Small intestine (tissue), 7 donors: ENCODE measurements at regions not wholly inside any gene's neighbourhood (a gene's known extent, or its start where the extent isn't known, plus 50 kb on each side); places are given as distances from the start of the nearest gene placed in this dataset.

Source experiments
- DNase-seq, 2 donors: peaks; one replicate each; pipeline versions ENCODE4 v3.0.0 to v3.0.0-alpha.2; 2013
- FAIRE-seq: peaks from 2 replicates; lab custom pipeline; 2012; peaks lifted over from hg19 to GRCh38; lab: Jason Lieb, UNC
- H3K27ac ChIP-seq, 3 donors: one replicate each; pipeline ENCODE4 v1.5.1; 2013; ENCODE audit warnings: low read length in 2 of 3, mild to moderate bottlenecking in 2 of 3, control low read depth in 1 of 3, inconsistent platforms in 1 of 3, low read depth in 1 of 3, moderate library complexity in 1 of 3
- H3K27me3 ChIP-seq, 3 donors: one replicate each; pipeline ENCODE4 v1.6.1; 2013; ENCODE audit warnings: low read length in 3 of 3, inconsistent platforms in 1 of 3; ENCODE audit not compliant: control insufficient read depth in 3 of 3, insufficient read depth in 3 of 3
- H3K36me3 ChIP-seq, 3 donors: one replicate each; pipeline ENCODE4 v1.6.1; 2013; ENCODE audit warnings: low read length in 3 of 3, inconsistent platforms in 1 of 3, low read depth in 1 of 3, mild to moderate bottlenecking in 1 of 3, moderate library complexity in 1 of 3; ENCODE audit not compliant: control insufficient read depth in 3 of 3, insufficient read depth in 2 of 3
- H3K4me1 ChIP-seq, 3 donors: one replicate each; pipeline ENCODE4 v1.6.1; 2013; ENCODE audit warnings: low read length in 2 of 3, inconsistent platforms in 1 of 3, low read depth in 1 of 3, mild to moderate bottlenecking in 1 of 3, moderate library complexity in 1 of 3; ENCODE audit not compliant: control insufficient read depth in 3 of 3, insufficient read depth in 2 of 3
- H3K4me3 ChIP-seq, 3 donors: one replicate each; pipeline ENCODE4 v1.5.1; 2013; ENCODE audit warnings: low read length in 3 of 3, control low read depth in 1 of 3, inconsistent platforms in 1 of 3, low read depth in 1 of 3, mild to moderate bottlenecking in 1 of 3, moderate library complexity in 1 of 3
- H3K9me3 ChIP-seq, 2 donors: one replicate each; pipeline ENCODE4 v1.6.1; 2013; ENCODE audit warnings: low read depth in 1 of 2, low read length in 1 of 2; ENCODE audit not compliant: control insufficient read depth in 2 of 2, insufficient read depth in 1 of 2
- WGBS, 3 donors: extraction: QIAGEN DNeasy Blood & Tissue Kit; methylation state at CpG; one replicate each; pipeline ENCODE4 v1.1.7; 2013; 5-methylcytosine and 5-hydroxymethylcytosine counted together
- donor health status: healthy with polysubstance abuse.
- donor health status: control.
- donor health status: control.
- donor health status: Bipolar disorder and iron deficiency.
- donor health status: healthy.

DNA sequence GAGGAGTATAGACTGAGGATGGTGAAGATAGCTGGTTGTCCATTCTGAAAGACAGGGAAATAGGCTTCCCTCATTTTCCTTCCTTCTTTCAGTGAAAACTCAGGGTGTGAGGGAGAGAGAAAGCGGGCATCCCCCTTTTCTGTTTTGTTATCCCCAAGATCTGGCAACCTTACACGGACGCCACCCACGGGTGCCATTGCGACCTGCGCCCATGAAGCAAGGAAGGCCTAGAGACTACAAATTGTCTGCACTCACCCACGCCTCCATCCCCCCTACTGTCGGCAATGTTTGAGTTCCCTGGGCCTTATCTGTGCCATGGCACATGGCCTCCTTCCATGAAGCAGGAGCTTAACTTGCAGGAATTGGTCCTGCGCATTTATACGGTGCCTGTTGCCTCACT lies 115.0 kb upstream of the IGF1 start:
- H3K36me3 ChIP-seq = no peaks in the 10 kb centered on the region
- H3K4me3 ChIP-seq = no peak overlapping the region
- no peaks in the 10 kb centered on the region for H3K4me1 ChIP-seq
- no peak for DNase-seq
- WGBS, 3 donors = 90 to 95% (median 90%) methylated on average over 10 of the region's 10 CpGs
- H3K9me3 ChIP-seq = no peaks in the 10 kb centered on the region
- no peak overlapping the region for H3K27ac ChIP-seq
- no peaks in the 10 kb centered on the region for H3K27me3 ChIP-seq
- no peak for FAIRE-seq

DNA sequence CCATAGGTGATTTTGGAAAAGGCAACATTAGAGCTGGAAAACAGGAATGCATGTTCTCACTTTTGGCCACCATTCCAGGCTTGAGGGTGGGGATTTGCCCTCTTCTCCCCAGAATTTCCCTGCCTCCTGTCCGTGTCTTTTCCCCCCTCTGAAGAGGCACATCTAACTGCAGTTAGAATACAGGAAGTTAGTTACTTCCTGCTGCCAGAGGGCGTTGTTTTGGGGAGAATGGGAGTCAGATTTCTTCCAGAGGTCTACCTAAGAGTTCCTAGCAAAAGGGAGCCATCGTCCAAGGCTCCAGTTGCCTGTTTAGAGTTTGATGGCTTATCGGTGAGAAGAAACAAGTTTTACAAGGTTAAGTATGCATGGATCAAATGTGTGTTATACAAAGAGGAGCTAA lies 112.8 kb upstream of the IGF1 start:
- no peak for FAIRE-seq
- no peaks in the 10 kb centered on the region for H3K36me3 ChIP-seq
- no peak overlapping the region for H3K4me3 ChIP-seq
- no peaks in the 10 kb centered on the region for H3K4me1 ChIP-seq
- WGBS, 3 donors = 59 to 68% (median 64%) methylated on average over 4 of the region's 4 CpGs
- no peak overlapping the region for H3K27ac ChIP-seq
- no peak for DNase-seq
- H3K27me3 ChIP-seq = no peaks in the 10 kb centered on the region
- H3K9me3 ChIP-seq = no peaks in the 10 kb centered on the region

- H3K36me3 ChIP-seq = no peaks in the 10 kb centered on the region
- no peaks in the 10 kb centered on the region for H3K4me1 ChIP-seq
- no peaks in the 10 kb centered on the region for H3K9me3 ChIP-seq
- DNase-seq = no peak
- WGBS, 3 donors = 71 to 87% (median 76%) methylated on average over 3 of the region's 3 CpGs
- no peak for FAIRE-seq
- no peak overlapping the region for H3K27ac ChIP-seq
- no peaks in the 10 kb centered on the region for H3K27me3 ChIP-seq
- no peak overlapping the region for H3K4me3 ChIP-seq
Observed at GRCh38 chr12:102592134-102592533, 111.8 kb upstream of the IGF1 start.

DNA sequence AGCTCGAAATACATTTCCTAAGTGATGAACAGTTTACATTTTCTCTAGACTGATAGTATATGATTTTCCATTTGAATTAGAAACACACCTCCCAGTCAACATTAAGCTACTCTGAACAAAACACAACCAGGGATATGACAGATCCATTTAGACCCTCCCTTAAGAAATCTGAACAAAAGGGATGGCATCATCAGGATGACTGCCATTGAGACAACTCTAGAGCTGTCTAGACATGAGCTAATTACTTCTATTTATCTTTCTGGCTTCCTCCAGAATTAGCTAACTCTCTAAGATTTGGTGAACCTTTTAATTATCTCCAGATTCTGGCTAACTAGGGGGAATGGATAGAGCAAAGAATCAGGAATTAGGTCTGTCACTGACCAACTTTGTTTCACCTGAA lies 92.9 kb upstream of the IGF1 start:
- Histone ChIP-seq H3K4me1 (no peaks in the 10 kb centered on the region), H3K27me3 (no peaks in the 10 kb centered on the region), H3K36me3 (no peaks in the 10 kb centered on the region), H3K27ac (no peak overlapping the region), H3K9me3 (no peaks in the 10 kb centered on the region), H3K4me3 (no peak overlapping the region)
- FAIRE-seq (no peak), DNase-seq (no peak)
- WGBS, 3 donors = 74 to 84% (median 82%) methylated on average over 1 of the region's 1 CpG

- H3K4me1 ChIP-seq = no peaks in the 10 kb centered on the region
- no peak overlapping the region for H3K27ac ChIP-seq
Observed at GRCh38 chr12:102571889-102572288, 91.5 kb upstream of the IGF1 start.

DNA sequence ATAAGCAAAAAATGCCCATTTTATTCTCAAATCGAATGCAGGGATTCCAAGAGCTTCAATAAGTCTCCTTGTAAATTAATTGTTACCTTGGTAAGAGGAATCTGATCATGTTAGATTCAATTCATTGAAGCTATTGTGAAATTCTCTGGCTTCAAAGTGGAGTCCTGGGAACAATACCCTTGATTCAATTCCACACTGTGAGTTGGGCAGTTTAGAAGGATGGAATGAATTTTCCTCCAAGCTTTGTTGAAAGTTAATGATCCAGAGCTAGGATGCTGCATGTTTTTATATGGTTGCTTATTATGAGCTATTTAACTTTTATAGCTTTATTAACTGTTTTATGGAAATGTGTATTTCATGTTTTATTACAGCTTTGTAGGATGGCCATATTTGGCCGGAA lies 89.9 kb upstream of the IGF1 start:
- DNase-seq (no peak), FAIRE-seq (no peak)
- Histone ChIP-seq H3K4me1 (no peaks in the 10 kb centered on the region), H3K9me3 (no peaks in the 10 kb centered on the region), H3K36me3 (no peaks in the 10 kb centered on the region), H3K27me3 (no peaks in the 10 kb centered on the region), H3K4me3 (no peak overlapping the region), H3K27ac (no peak overlapping the region)
- 55 to 80% (median 72%) methylated on average over 2 of the region's 2 CpGs for WGBS, 3 donors

More at GRCh38 chr12:102571889-102572288, 91.5 kb upstream of the IGF1 start:
- Histone ChIP-seq H3K36me3 (no peaks in the 10 kb centered on the region), H3K4me3 (no peak overlapping the region), H3K27me3 (no peaks in the 10 kb centered on the region), H3K9me3 (no peaks in the 10 kb centered on the region)
- 75 to 84% (median 76%) methylated on average over 3 of the region's 3 CpGs for WGBS, 3 donors
- FAIRE-seq (no peak), DNase-seq (no peak)

- Histone ChIP-seq H3K27me3 (no peaks in the 10 kb centered on the region), H3K4me3 (no peak overlapping the region), H3K27ac (no peak overlapping the region), H3K36me3 (no peaks in the 10 kb centered on the region), H3K4me1 (no peaks in the 10 kb centered on the region), H3K9me3 (no peaks in the 10 kb centered on the region)
- no peak for DNase-seq
- FAIRE-seq = no peak
- 71 to 79% (median 71%) methylated on average over 1 of the region's 1 CpG for WGBS, 3 donors
Observed at GRCh38 chr12:102569803-102570202, 89.4 kb upstream of the IGF1 start.

DNA sequence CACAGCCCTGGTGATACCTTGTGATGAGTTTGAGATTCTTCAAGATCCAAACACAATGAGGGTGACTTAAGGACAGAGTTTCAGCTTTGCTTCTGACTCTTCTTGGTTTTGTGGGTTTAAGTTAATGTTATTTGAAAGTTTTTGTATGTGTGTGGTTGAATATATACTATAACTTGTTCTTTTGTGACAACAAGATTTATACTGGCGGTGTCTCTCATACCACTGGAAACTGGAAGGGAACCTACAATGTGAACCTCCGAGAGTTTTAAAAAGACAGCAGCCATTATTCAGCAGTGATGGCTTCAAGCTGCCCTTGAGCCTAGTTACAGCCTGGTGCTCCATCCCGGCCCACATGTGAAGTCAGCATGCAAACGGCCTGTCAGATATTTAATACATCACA lies 87.9 kb upstream of the IGF1 start:
- DNase-seq = no peak
- 61 to 73% (median 72%) methylated on average over 4 of the region's 4 CpGs for WGBS, 3 donors

More for the DNA sequence above, 87.9 kb upstream of the IGF1 start:
- no peaks in the 10 kb centered on the region for H3K36me3 ChIP-seq
- no peaks in the 10 kb centered on the region for H3K9me3 ChIP-seq
- H3K27ac ChIP-seq = no peak overlapping the region
- no peaks in the 10 kb centered on the region for H3K27me3 ChIP-seq
- no peak overlapping the region for H3K4me3 ChIP-seq
- FAIRE-seq = no peak
- no peaks in the 10 kb centered on the region for H3K4me1 ChIP-seq
